HepG2 (cell line): ENCODE measurements at regions not wholly inside any gene's neighbourhood (a gene's known extent, or its start where the extent isn't known, plus 50 kb on each side); places are given as distances from the start of the nearest gene placed in this dataset.

ENCODE experiments used
- ATAC-seq: fragments of 200-7000 bp; cut with Tn5 transposase; 3 replicates; pipeline ENCODE4 v1.9.1; 2020; ENCODE audit warnings: mild to moderate bottlenecking, moderate library complexity
- BruUV-seq: library from RNA; stranded (reverse); fragments of 400-500 nt; replicated peaks from 2 replicates; lab custom pipeline; 2021; lab: Mats Ljungman, UMichigan
- CTCF ChIA-PET: fragments of 300-600 bp; formaldehyde crosslinking; extraction: SDS; loops from one replicate; lab custom pipeline; 2021; ENCODE audit warnings: low total read pairs, inconsistent platforms, low intra/inter-chr PET ratio; lab: Yijun Ruan, JAX
- POLR2A ChIA-PET: fragments of 350-600 bp; sonication (Branson Sonifier 250); formaldehyde crosslinking; loops from one replicate; lab custom pipeline; 2020; ENCODE audit warnings: antibody characterized with exemption, inconsistent platforms; lab: Yijun Ruan, JAX
- DNase-seq: peaks from one replicate; pipeline ENCODE4 v3.0.0-alpha.2; 2015; ENCODE audit warnings: low spot score
- FAIRE-seq: peaks from 3 replicates; lab custom pipeline; 2011; peaks lifted over from hg19 to GRCh38; lab: Jason Lieb, UNC
- H2AFZ ChIP-seq: one replicate; pipeline ENCODE4 v1.6.1; 2011; ENCODE audit warnings: low read length, inconsistent platforms
- H3K27ac ChIP-seq: fragments of 300-600 bp; 3 replicates; pipeline ENCODE4 v1.8.0; 2011; ENCODE audit warnings: mixed run types, mild to moderate bottlenecking, mixed read lengths, low read length, inconsistent platforms; ENCODE audit not compliant: insufficient read depth; ENCODE audit errors: extremely low read length
- H3K27me3 ChIP-seq, 2 experiments: fragments of 200-600 bp in 1 of 2; 2 replicates in 1 of 2; 3 replicates in 1 of 2; pipeline versions ENCODE4 v1.6.0 to v1.8.0; 2011; ENCODE audit warnings: low read length in 2 of 2, mild to moderate bottlenecking in 2 of 2, moderate library complexity in 2 of 2, inconsistent platforms in 1 of 2; ENCODE audit not compliant: insufficient read depth in 2 of 2, control insufficient read depth in 1 of 2
- H3K36me3 ChIP-seq, 2 experiments: fragments of 200-600 bp in 1 of 2; replicated peaks in 1 of 2; 2 replicates in 1 of 2; 3 replicates in 1 of 2; pipeline versions ENCODE4 v1.5.1 to v1.8.0; 2011; ENCODE audit warnings: low read length in 2 of 2, inconsistent platforms in 1 of 2; ENCODE audit not compliant: insufficient read depth in 2 of 2, control insufficient read depth in 1 of 2
- H3K4me1 ChIP-seq: 2 replicates; pipeline ENCODE4 v1.5.1; 2012; ENCODE audit warnings: low read length, inconsistent platforms; ENCODE audit not compliant: insufficient read depth
- H3K4me2 ChIP-seq: 2 replicates; pipeline ENCODE4 v1.6.0; 2011; ENCODE audit warnings: low read depth, low read length, inconsistent platforms
- H3K4me3 ChIP-seq, 3 experiments: fragments of 200-600 bp in 1 of 3; sonication (generic), shearing (Covaris generic) in 1 of 3; replicated peaks in 1 of 3; 2 replicates each; pipeline ENCODE4 v1.5.1; 2011 to 2016; ENCODE audit warnings: low read length in 3 of 3, inconsistent platforms in 2 of 3, low read depth in 2 of 3, mild to moderate bottlenecking in 2 of 3, control low read depth in 1 of 3, mixed read lengths in 1 of 3; ENCODE audit not compliant: insufficient read depth in 1 of 3
- H3K79me2 ChIP-seq: one replicate; pipeline ENCODE4 v1.6.1; 2011; ENCODE audit warnings: low read length, inconsistent platforms; ENCODE audit not compliant: insufficient read depth
- H3K9ac ChIP-seq: 2 replicates; pipeline ENCODE4 v1.6.0; 2011; ENCODE audit warnings: mild to moderate bottlenecking, low read depth, low read length, inconsistent platforms; ENCODE audit not compliant: insufficient read depth
- H3K9me3 ChIP-seq: 2 replicates; pipeline ENCODE4 v1.5.1; 2012; ENCODE audit warnings: mild to moderate bottlenecking, low read length
- H4K20me1 ChIP-seq: 2 replicates; pipeline ENCODE4 v1.6.0; 2011; ENCODE audit warnings: inconsistent platforms, mild to moderate bottlenecking, low read length, moderate library complexity; ENCODE audit not compliant: insufficient read depth
- CENPX ChIP-seq: sonication (generic); formaldehyde crosslinking; IDR thresholded peaks from 2 replicates; pipeline ENCODE4 v1.9.0; 2021; ENCODE audit warnings: mild to moderate bottlenecking, missing genetic modification reagents, moderate library complexity
- DZIP1 ChIP-seq: sonication (generic); formaldehyde crosslinking; IDR thresholded peaks from 2 replicates; pipeline ENCODE4 v1.5.0; 2020; ENCODE audit warnings: mild to moderate bottlenecking, missing genetic modification reagents
- EED ChIP-seq: sonication (generic); formaldehyde crosslinking; IDR thresholded peaks from 2 replicates; pipeline ENCODE4 v1.5.0; 2020; ENCODE audit warnings: mild to moderate bottlenecking, missing genetic modification reagents
- GZF1 ChIP-seq: sonication (generic); formaldehyde crosslinking; IDR thresholded peaks from 2 replicates; pipeline ENCODE4 v1.5.1; 2020; ENCODE audit warnings: mild to moderate bottlenecking, missing genetic modification reagents
- KDM1A ChIP-seq: IDR thresholded peaks from 2 replicates; pipeline ENCODE4 v1.6.1; 2016; ENCODE audit warnings: missing compliant biosample characterization
- KLF6 ChIP-seq: IDR thresholded peaks from 2 replicates; pipeline ENCODE4 v1.8.0; 2016; ENCODE audit warnings: missing biosample characterization, missing genetic modification reagents
- MXD4 ChIP-seq: IDR thresholded peaks from 2 replicates; pipeline ENCODE4 v1.6.1; 2016; ENCODE audit warnings: mild to moderate bottlenecking, missing biosample characterization, missing genetic modification reagents
- PCBP1 ChIP-seq: fragments of 200-400 bp; formaldehyde crosslinking; IDR thresholded peaks from 2 replicates; pipeline ENCODE4 v1.6.1; 2017; ENCODE audit warnings: mild to moderate bottlenecking, low read depth, low read length, borderline replicate concordance
- REPIN1 ChIP-seq: sonication (generic); formaldehyde crosslinking; IDR thresholded peaks from 2 replicates; pipeline ENCODE4 v1.8.0; 2022; ENCODE audit warnings: missing genetic modification reagents, low read depth, mild to moderate bottlenecking, borderline replicate concordance
- SYNCRIP ChIP-seq: fragments of 200-400 bp; formaldehyde crosslinking; IDR thresholded peaks from 2 replicates; pipeline ENCODE4 v1.6.1; 2018; ENCODE audit warnings: mild to moderate bottlenecking, low read depth, low read length; ENCODE audit not compliant: insufficient read depth
- TFAP4 ChIP-seq: sonication (generic); IDR thresholded peaks from 2 replicates; pipeline ENCODE4 v1.6.1; 2016; ENCODE audit warnings: low read depth, borderline replicate concordance
- ZMAT3 ChIP-seq: sonication (generic); formaldehyde crosslinking; conservative IDR thresholded peaks from 2 replicates; pipeline ENCODE4 v1.7.0; 2021; ENCODE audit warnings: missing genetic modification reagents
- ZNF263 ChIP-seq: sonication (generic); formaldehyde crosslinking; IDR thresholded peaks from 2 replicates; pipeline ENCODE4 v1.4.0; 2020; ENCODE audit warnings: missing genetic modification reagents
- ZNF3 ChIP-seq: IDR thresholded peaks from 2 replicates; pipeline ENCODE4 v1.7.0; 2017; ENCODE audit warnings: inconsistent platforms
- ZNF549 ChIP-seq: sonication (generic); formaldehyde crosslinking; IDR thresholded peaks from 2 replicates; pipeline ENCODE4 v1.5.0; 2020; ENCODE audit warnings: missing genetic modification reagents
- WGBS: methylation state at CpG from one replicate; pipeline ENCODE4 v1.1.6; 2017; ENCODE audit warnings: low lambda C conversion rate; 5-methylcytosine and 5-hydroxymethylcytosine counted together
- in situ Hi-C: cut with HindIII; loops from 2 replicates; pipeline ENCODE4 v1.10.0; 2017; ENCODE audit warnings: low pct_unique_long_range_greater_than_20kb; ENCODE audit not compliant: extremely low pct_ligation_motif_present
- intact Hi-C: fragments of 100-400 bp; cut with micrococcal nuclease; formaldehyde crosslinking; loops from one replicate; pipeline ENCODE4 v1.10.0; 2022; ENCODE audit not compliant: unreplicated experiment
- TF ChIP-seq, protein P1 (sequence below): sonication (generic); formaldehyde crosslinking; IDR thresholded peaks from 2 replicates; pipeline ENCODE4 v1.9.0; 2021; ENCODE audit warnings: missing genetic modification reagents, mild to moderate bottlenecking, borderline replicate concordance

DNA sequence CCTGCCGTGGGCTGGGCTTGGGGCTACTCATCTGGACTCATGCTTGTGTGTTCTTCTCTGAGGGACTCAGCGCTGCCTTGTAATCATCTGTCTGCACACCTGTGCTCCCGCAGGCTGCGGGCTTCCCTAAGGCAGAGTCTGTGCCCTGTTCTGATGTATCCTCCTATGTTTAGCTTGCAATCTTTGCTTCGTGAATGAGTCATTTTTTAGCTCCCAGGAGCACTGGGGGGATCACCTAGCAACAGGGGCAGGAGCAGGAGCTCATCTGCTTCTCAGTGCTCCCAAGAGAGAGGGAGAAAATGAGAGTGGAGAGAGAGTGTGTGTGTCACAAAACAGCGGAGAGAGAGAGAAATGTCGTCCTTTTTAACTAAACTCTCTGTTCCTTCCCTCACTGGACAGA, 202.4 kb upstream of the ZNF618 start:
- H3K4me2 ChIP-seq, result no peak overlapping the region
- TF ChIP-seq ZNF263 (CRISPR knock-in tag) (0 out of 2 replicates have a peak, but pooled peaks have one; percentile 35), ZNF3 (CRISPR knock-in tag) (no peak)
- TF ChIP-seq, all 625 proteins: peak for 1
- 40% methylated on average over 6 of the region's 7 CpGs for WGBS
- H2AFZ ChIP-seq, result no peak overlapping the region
- H3K9ac ChIP-seq, result no peak overlapping the region
- no peaks in the 10 kb centered on the region for H3K79me2 ChIP-seq
- no peaks in the 10 kb centered on the region for H3K4me1 ChIP-seq
- intact Hi-C loops (no loop called here), in situ Hi-C loops (no loop called here)
- DNase-seq (no peak), ATAC-seq (no peak), FAIRE-seq (no peak)
- CTCF ChIA-PET, result no interaction called here
- no peak overlapping the region for H3K27ac ChIP-seq
- H3K27me3 ChIP-seq, result peaks cover 4 to 40% of the 10 kb centered on the region in 2 experiments; a peak in 4 of 5 replicates
- BruUV-seq, result no TSS peak
- POLR2A ChIA-PET, result no interaction called here
- H3K4me3 ChIP-seq, result no peak overlapping the region
- no peaks in the 10 kb centered on the region for H3K36me3 ChIP-seq
- H4K20me1 ChIP-seq, result no peaks in the 10 kb centered on the region
- H3K9me3 ChIP-seq, result no peaks in the 10 kb centered on the region

GRCh38 chr9:113674436-113674835, 201.7 kb upstream of the ZNF618 start:
- Histone ChIP-seq H3K9ac (no peak overlapping the region), H3K4me2 (no peak overlapping the region), H3K9me3 (no peaks in the 10 kb centered on the region), H3K36me3 (no peaks in the 10 kb centered on the region), H3K27me3 (peaks cover 4 to 46% of the 10 kb centered on the region in 2 experiments; a peak in 4 of 5 replicates), H3K27ac (no peak overlapping the region), H3K4me1 (no peaks in the 10 kb centered on the region), H2AFZ (no peak overlapping the region), H3K79me2 (no peaks in the 10 kb centered on the region), H4K20me1 (no peaks in the 10 kb centered on the region), H3K4me3 (no peak overlapping the region)
- intact Hi-C loops (no loop called here), in situ Hi-C loops (no loop called here)
- no TSS peak for BruUV-seq
- TF ChIP-seq DZIP1 (CRISPR knock-in tag) (no peak), KDM1A (CRISPR knock-in tag) (no peak), ZNF549 (CRISPR knock-in tag) (no peak), EED (CRISPR knock-in tag) (no peak), CENPX (CRISPR knock-in tag) (no peak), KLF6 (no peak), REPIN1 (CRISPR knock-in tag) (no peak), SYNCRIP (no peak), TFAP4 (no peak), GZF1 (CRISPR knock-in tag) (no peak), MXD4 (CRISPR knock-in tag) (no peak), ZMAT3 (CRISPR knock-in tag) (no peak), PCBP1 (no peak)
- TF ChIP-seq, protein P1, sequence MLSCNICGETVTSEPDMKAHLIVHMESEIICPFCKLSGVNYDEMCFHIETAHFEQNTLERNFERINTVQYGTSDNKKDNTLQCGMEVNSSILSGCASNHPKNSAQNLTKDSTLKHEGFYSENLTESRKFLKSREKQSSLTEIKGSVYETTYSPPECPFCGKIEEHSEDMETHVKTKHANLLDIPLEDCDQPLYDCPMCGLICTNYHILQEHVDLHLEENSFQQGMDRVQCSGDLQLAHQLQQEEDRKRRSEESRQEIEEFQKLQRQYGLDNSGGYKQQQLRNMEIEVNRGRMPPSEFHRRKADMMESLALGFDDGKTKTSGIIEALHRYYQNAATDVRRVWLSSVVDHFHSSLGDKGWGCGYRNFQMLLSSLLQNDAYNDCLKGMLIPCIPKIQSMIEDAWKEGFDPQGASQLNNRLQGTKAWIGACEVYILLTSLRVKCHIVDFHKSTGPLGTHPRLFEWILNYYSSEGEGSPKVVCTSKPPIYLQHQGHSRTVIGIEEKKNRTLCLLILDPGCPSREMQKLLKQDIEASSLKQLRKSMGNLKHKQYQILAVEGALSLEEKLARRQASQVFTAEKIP (CRISPR knock-in tag), result no peak
- 28% methylated on average over 6 of the region's 6 CpGs for WGBS
- DNase-seq (no peak), FAIRE-seq (no peak), ATAC-seq (no peak)
- CTCF ChIA-PET, result no interaction called here
- POLR2A ChIA-PET, result no interaction called here
